SHP77 treated with DMSO at 0.1 percent for 48 hours (cell line): ENCODE measurements at regions not wholly inside any gene's neighbourhood (a gene's known extent, or its start where the extent isn't known, plus 50 kb on each side); places are given as distances from the start of the nearest gene placed in this dataset.
A peak's percentile ranks its signal among the peaks of the same experiment; 100 is the strongest.

ENCODE experiments used
- DNase-seq: peaks from one replicate; lab custom pipeline; 2025; lab: John Stamatoyannopoulos, UW

GRCh38 chr12:125677829-125678228 lies 612.6 kb downstream of the AACS start:
- DNase-seq = no peak

- DNase-seq = no peak
These were observed 613.4 kb downstream of the AACS start for GRCh38 chr12:125678589-125678993.

- no peak for DNase-seq
These were observed 618.6 kb downstream of the AACS start for GRCh38 chr12:125683748-125684381.

- DNase-seq = no peak
These were observed 619.9 kb downstream of the AACS start for GRCh38 chr12:125684968-125685790.

- DNase-seq = no peak
These were observed 620.7 kb downstream of the AACS start for GRCh38 chr12:125685915-125686314.

GRCh38 chr12:125687403-125687802 lies 622.2 kb downstream of the AACS start:
- DNase-seq = no peak

GRCh38 chr12:125687820-125688219 lies 622.6 kb downstream of the AACS start:
- no peak for DNase-seq

GRCh38 chr12:125688223-125688622 lies 623.0 kb downstream of the AACS start:
- no peak for DNase-seq

- no peak for DNase-seq
These were observed 623.6 kb downstream of the AACS start for GRCh38 chr12:125688881-125689280.

GRCh38 chr12:125689576-125690410 lies 624.6 kb downstream of the AACS start:
- DNase-seq = no peak

- DNase-seq = no peak
These were observed 625.6 kb downstream of the AACS start for GRCh38 chr12:125690841-125691240.

- DNase-seq = no peak
These were observed 630.8 kb downstream of the AACS start for GRCh38 chr12:125696054-125696453.

- no peak for DNase-seq
These were observed 639.6 kb downstream of the AACS start for GRCh38 chr12:125704803-125705202.

- DNase-seq = no peak
These were observed 655.7 kb downstream of the AACS start for GRCh38 chr12:125720961-125721360.

GRCh38 chr12:125734137-125734536 lies 668.9 kb downstream of the AACS start:
- DNase-seq = no peak

GRCh38 chr12:125738211-125738610 lies 673.0 kb downstream of the AACS start:
- no peak for DNase-seq

- no peak for DNase-seq
These were observed 677.2 kb downstream of the AACS start for GRCh38 chr12:125742413-125742812.

- DNase-seq = no peak
These were observed 679.0 kb downstream of the AACS start for GRCh38 chr12:125744201-125744600.

- DNase-seq = no peak
These were observed 690.3 kb downstream of the AACS start for GRCh38 chr12:125755512-125755911.

GRCh38 chr12:125766091-125766490 lies 700.9 kb downstream of the AACS start:
- DNase-seq = no peak

- DNase-seq = no peak
These were observed 707.2 kb downstream of the AACS start for GRCh38 chr12:125772403-125772802.

GRCh38 chr12:125773033-125773640 lies 707.9 kb downstream of the AACS start:
- DNase-seq = peak; percentile 7
